ENCODE measurements at regions not wholly inside any gene's neighbourhood (a gene's known extent, or its start where the extent isn't known, plus 50 kb on each side); places are given as distances from the start of the nearest gene placed in this dataset.

DNA sequence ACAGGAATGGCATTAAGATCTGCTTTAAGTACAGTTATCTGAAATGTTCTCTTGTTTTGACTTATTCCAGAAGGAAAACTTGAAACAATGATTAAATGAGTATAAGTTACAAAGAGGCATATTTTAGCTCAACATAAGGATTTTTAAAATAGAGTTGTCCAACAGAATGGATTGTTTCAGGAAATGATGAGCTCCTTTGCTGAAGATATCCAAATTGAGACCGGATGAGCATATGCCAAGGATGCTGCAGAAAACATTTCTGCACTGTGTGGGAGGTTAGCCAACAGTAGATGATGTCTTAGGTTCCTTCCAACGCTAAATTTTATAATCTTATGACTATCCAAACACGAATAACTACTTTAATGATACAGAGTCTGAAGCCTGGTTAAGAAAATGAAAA lies 226.5 kb upstream of the NANOGP8 start:
- TF ChIP-seq, protein P1, sequence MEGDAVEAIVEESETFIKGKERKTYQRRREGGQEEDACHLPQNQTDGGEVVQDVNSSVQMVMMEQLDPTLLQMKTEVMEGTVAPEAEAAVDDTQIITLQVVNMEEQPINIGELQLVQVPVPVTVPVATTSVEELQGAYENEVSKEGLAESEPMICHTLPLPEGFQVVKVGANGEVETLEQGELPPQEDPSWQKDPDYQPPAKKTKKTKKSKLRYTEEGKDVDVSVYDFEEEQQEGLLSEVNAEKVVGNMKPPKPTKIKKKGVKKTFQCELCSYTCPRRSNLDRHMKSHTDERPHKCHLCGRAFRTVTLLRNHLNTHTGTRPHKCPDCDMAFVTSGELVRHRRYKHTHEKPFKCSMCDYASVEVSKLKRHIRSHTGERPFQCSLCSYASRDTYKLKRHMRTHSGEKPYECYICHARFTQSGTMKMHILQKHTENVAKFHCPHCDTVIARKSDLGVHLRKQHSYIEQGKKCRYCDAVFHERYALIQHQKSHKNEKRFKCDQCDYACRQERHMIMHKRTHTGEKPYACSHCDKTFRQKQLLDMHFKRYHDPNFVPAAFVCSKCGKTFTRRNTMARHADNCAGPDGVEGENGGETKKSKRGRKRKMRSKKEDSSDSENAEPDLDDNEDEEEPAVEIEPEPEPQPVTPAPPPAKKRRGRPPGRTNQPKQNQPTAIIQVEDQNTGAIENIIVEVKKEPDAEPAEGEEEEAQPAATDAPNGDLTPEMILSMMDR (conservative IDR thresholded peaks at IDR 0.05), result no peak
- TF ChIP-seq ZFX (IDR thresholded peaks at IDR 0.05), result no peak
